WERI-Rb-1 (cell line): ENCODE measurements at regions not wholly inside any gene's neighbourhood (a gene's known extent, or its start where the extent isn't known, plus 50 kb on each side); places are given as distances from the start of the nearest gene placed in this dataset.
"Not testable (repeated sequence)": the region's sequence is repeated elsewhere in the genome, so short reads cannot be mapped to it uniquely, and the experiment has no call there.

Source experiments
- DNase-seq: peaks from one replicate; pipeline ENCODE4 v3.0.0-alpha.2; 2020
- H3K27ac ChIP-seq: fragments of 250-450 bp; sonication (Bioruptor Pico); 2 replicates; pipeline ENCODE4 v1.5.1; 2020; ENCODE audit warnings: mild to moderate bottlenecking, moderate library complexity
- H3K27me3 ChIP-seq: fragments of 250-450 bp; sonication (Bioruptor Pico); 2 replicates; pipeline ENCODE4 v1.5.1; 2021; ENCODE audit warnings: mild to moderate bottlenecking, low read depth, moderate library complexity; ENCODE audit not compliant: insufficient read depth, severe bottlenecking
- H3K36me3 ChIP-seq: fragments of 250-450 bp; sonication (Bioruptor Pico); 2 replicates; pipeline ENCODE4 v1.5.1; 2020; ENCODE audit warnings: mild to moderate bottlenecking, moderate library complexity
- H3K4me3 ChIP-seq: 2 replicates; pipeline ENCODE4 v1.5.1; 2011; ENCODE audit warnings: low read depth, mild to moderate bottlenecking, control low read depth, low read length
- H3K9me3 ChIP-seq: fragments of 250-450 bp; sonication (Bioruptor Pico); 2 replicates; pipeline ENCODE4 v1.5.1; 2021; ENCODE audit warnings: mild to moderate bottlenecking, moderate library complexity; ENCODE audit not compliant: severe bottlenecking
- TF ChIP-seq, protein P1 (sequence below): IDR thresholded peaks from 2 replicates; pipeline ENCODE4 v1.5.1; 2011; ENCODE audit warnings: low read depth, mild to moderate bottlenecking, control low read depth, inconsistent platforms, low read length

DNA sequence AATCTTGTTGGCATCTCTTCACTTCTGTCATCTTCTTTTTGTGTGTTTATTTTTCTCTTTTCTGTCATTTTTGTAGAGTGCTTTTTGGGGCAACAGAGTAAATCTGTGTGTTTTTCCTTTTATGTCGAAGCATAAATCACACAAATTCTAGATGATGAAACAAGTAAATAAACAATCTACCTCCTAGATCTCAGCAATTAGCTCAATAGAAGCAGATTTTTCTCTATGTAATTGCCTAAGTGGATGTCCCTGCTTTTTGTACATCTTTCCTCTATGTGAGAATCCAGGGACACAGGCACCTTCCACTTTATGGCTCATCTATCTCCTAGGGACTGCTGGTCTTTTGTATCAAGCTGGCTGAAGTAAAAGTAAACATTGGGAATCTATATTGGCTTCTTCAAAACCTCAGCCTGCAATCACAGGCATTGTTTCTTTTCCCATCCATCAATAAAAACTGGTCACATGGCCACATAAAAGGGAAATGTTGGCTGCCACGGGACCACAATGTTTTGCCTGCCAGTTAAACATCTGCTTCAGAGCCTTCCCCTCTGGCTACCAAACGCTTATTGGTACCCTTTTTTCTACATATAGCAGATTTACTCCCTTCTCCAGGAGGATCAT is 323.8 kb downstream of the LMO7 start:
- H3K27me3 ChIP-seq = no peaks in the 10 kb centered on the region
- no peak overlapping the region for H3K27ac ChIP-seq
- TF ChIP-seq, protein P1, sequence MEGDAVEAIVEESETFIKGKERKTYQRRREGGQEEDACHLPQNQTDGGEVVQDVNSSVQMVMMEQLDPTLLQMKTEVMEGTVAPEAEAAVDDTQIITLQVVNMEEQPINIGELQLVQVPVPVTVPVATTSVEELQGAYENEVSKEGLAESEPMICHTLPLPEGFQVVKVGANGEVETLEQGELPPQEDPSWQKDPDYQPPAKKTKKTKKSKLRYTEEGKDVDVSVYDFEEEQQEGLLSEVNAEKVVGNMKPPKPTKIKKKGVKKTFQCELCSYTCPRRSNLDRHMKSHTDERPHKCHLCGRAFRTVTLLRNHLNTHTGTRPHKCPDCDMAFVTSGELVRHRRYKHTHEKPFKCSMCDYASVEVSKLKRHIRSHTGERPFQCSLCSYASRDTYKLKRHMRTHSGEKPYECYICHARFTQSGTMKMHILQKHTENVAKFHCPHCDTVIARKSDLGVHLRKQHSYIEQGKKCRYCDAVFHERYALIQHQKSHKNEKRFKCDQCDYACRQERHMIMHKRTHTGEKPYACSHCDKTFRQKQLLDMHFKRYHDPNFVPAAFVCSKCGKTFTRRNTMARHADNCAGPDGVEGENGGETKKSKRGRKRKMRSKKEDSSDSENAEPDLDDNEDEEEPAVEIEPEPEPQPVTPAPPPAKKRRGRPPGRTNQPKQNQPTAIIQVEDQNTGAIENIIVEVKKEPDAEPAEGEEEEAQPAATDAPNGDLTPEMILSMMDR = no peak
- no peak for DNase-seq
- H3K4me3 ChIP-seq = no peak overlapping the region
- no peaks in the 10 kb centered on the region for H3K9me3 ChIP-seq
- H3K36me3 ChIP-seq = no peaks in the 10 kb centered on the region

DNA sequence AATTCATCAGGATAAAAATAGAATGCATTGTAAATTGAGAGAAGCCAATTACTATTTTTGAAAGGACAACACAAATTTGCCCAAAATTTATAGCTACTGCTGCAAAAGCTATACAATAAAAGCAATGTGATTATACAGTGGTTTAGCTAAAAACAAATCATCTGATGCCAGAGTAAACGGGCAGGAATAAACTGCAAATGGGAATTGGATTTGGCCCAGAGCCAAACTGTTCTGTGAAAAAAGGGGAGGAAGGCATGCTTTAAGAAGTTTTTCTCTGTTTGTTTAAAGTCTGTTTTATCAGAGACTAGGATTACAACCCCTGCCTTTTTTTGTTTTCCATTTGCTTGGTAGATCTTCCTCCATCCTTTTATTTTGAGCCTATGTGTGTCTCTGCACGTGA is 317.5 kb downstream of the LMO7 start:
- DNase-seq, H3K27me3 ChIP-seq, H3K36me3 ChIP-seq, H3K4me3 ChIP-seq, H3K27ac ChIP-seq, H3K9me3 ChIP-seq: not testable (repeated sequence)

DNA sequence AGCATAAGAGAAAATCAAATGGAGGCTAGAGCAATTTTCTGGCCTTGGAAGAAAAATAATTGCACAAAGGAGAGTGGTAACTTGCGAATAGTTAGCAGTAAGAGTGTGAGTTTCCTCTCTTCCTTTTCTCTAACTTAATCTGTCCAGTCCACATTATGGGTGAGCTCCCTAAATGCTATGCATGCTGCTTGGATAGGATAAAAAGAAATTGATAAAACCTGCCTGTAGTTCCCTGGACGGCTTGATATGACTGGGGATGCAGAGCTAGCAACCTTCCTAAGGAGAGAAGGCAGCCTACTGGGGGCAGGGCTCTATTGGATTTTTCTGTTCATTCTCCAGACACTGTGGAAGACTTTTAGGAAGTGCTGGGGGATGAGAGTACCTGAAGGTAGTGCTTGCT is 311.3 kb downstream of the LMO7 start:
- Histone ChIP-seq H3K4me3 (no peak overlapping the region), H3K36me3 (no peaks in the 10 kb centered on the region), H3K9me3 (no peaks in the 10 kb centered on the region), H3K27me3 (no peaks in the 10 kb centered on the region), H3K27ac (no peak overlapping the region)
- no peak for DNase-seq
- TF ChIP-seq, protein P1 = no peak

DNA sequence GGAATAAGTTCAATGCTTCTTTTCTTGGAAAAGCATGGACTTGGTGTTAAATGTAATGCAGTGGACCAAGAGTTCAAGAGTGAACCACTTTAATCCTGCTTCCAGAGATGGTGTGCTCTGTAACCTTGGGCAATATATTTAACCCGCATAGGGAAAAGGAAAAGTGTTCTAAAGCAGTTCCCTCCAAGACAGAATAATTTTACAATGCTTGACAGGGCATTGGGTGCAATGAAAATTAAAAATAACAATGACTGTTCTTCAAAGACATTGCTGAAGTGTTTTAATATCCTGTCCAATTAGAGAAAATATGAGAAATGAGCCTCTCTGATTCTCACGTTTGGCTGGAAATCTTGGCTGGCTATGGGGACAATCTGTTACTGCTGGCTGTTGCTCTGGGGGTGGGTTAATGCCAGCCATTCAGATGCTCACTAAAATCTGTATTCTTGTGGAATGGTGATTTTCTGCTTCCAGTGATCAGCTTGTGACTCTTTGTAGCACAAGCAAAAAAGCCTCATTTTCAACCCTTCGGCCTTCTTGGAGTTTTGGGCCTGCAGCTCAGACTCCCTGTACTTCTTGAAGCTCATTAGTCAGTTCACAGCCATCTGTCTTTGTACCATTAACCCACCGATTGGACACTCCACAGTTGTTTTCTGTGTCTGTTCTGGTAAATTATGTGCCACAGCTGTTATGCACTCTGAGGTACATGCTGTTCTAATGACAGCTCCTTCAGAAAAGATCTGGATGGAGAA is 310.6 kb downstream of the LMO7 start:
- no peak for DNase-seq
- Histone ChIP-seq H3K9me3 (no peaks in the 10 kb centered on the region), H3K27me3 (no peaks in the 10 kb centered on the region), H3K36me3 (no peaks in the 10 kb centered on the region), H3K4me3 (no peak overlapping the region), H3K27ac (no peak overlapping the region)
- TF ChIP-seq, protein P1 = no peak

DNA sequence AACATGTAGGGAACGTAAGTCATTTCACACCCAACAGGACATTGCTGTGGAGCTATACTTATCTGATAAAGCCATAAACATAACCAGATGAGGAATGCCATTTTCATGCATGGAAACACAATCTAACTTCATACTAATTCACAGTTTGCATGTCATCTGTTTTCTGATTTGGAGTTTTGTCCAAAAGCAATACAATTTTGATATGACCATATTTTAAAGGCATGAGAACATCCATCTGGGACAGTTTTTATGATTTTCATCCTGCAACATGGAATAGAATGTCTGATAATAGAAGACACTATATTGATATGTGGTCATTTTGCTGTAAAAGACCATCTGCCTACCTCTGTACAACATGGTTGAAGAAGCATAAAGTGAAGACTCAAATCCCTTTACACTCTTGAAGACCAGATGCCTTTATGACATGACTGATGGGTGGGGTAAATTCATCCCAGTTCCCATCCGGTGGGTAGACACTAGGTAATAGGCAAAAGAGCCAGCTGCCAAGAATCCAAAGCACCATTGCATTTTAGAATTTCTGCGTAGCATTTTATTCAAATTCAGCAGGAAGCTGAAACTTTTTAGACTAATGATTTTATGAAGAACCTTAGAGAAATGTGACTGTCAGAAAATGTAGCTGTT is 309.8 kb downstream of the LMO7 start:
- no peaks in the 10 kb centered on the region for H3K27me3 ChIP-seq
- H3K9me3 ChIP-seq = no peaks in the 10 kb centered on the region
- DNase-seq = no peak
- TF ChIP-seq, protein P1 = no peak
- H3K27ac ChIP-seq = no peak overlapping the region
- no peaks in the 10 kb centered on the region for H3K36me3 ChIP-seq
- no peak overlapping the region for H3K4me3 ChIP-seq

DNA sequence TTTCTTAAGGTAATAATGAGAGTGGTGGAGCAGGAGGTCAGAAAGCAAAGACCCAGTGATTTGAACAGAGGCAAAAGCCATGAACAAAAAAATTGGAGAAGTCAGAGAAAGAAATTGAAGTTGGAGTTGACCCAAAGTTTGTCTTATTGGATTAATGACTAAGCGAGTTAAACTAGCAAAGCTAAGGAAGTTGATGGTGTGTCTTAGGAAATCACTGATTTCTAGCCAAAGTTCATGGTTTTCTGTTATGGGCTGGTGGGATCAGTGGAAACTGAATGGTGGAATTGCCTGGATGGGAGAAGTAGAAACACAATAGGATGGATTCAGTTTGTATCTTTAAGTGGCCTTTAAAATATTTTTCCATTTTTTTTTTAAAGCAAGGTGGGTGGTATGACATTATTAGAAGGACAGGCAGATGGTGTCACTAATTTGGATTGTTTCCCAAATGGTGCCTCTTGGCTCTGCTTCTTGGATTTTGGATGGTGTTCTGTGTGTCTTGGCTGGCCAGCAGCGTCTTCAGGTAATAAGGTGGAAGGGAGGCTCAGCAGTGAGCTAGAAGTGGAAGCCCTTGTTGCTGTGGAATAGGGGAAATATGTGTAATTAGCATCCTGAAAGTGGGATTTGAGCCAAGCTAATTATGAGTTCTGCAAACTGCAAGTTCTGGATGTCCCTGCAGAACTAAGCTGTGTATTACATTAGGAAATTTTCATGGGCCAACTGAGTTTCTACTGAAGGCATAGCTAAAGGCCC is 302.9 kb downstream of the LMO7 start:
- no peaks in the 10 kb centered on the region for H3K36me3 ChIP-seq
- TF ChIP-seq, protein P1 = no peak
- H3K9me3 ChIP-seq = no peaks in the 10 kb centered on the region
- H3K27ac ChIP-seq = no peak overlapping the region
- H3K4me3 ChIP-seq = no peak overlapping the region
- DNase-seq = no peak
- H3K27me3 ChIP-seq = no peaks in the 10 kb centered on the region
